ACC112 (cell line): ENCODE measurements at regions not wholly inside any gene's neighbourhood (a gene's known extent, or its start where the extent isn't known, plus 50 kb on each side); places are given as distances from the start of the nearest gene placed in this dataset.
"Not testable (repeated sequence)": the region's sequence is repeated elsewhere in the genome, so short reads cannot be mapped to it uniquely, and the experiment has no call there.

Experiments
- H2AFZ ChIP-seq: fragments of 200-600 bp; sonication (generic); one replicate; pipeline ENCODE4 v1.6.0; 2017; ENCODE audit warnings: antibody characterized with exemption, low read length; ENCODE audit not compliant: unreplicated experiment
- H3K27ac ChIP-seq: fragments of 200-600 bp; sonication (generic); 2 replicates; pipeline ENCODE4 v1.5.1; 2014; ENCODE audit warnings: low read depth, mild to moderate bottlenecking, antibody characterized with exemption, low read length, moderate library complexity
- H3K27me3 ChIP-seq: fragments of 200-600 bp; sonication (generic); 2 replicates; pipeline ENCODE4 v1.6.1; 2014; ENCODE audit warnings: mild to moderate bottlenecking, antibody characterized with exemption, low read length, moderate library complexity, mixed read lengths; ENCODE audit not compliant: insufficient read depth
- H3K36me3 ChIP-seq: fragments of 200-600 bp; sonication (generic); 2 replicates; pipeline ENCODE4 v1.6.1; 2016; ENCODE audit warnings: mild to moderate bottlenecking, antibody characterized with exemption, low read length, moderate library complexity, mixed read lengths; ENCODE audit not compliant: insufficient read depth
- H3K4me1 ChIP-seq: fragments of 200-600 bp; sonication (generic); one replicate; pipeline ENCODE4 v1.6.1; 2016; ENCODE audit warnings: low read length, mixed read lengths; ENCODE audit not compliant: insufficient read depth, unreplicated experiment, control insufficient read depth
- H3K4me3 ChIP-seq: fragments of 200-600 bp; sonication (generic); 2 replicates; pipeline ENCODE4 v1.5.1; 2014; ENCODE audit warnings: mild to moderate bottlenecking, low read depth, low read length
- H3K79me2 ChIP-seq: fragments of 200-600 bp; sonication (generic); one replicate; pipeline ENCODE4 v1.6.0; 2016; ENCODE audit warnings: low read length; ENCODE audit not compliant: control insufficient read depth, unreplicated experiment, insufficient read depth

GRCh38 chr5:66438696-66439095 is 157.5 kb upstream of the MAST4 start:
- Histone ChIP-seq H3K4me3 (no peak overlapping the region), H2AFZ (no peak overlapping the region), H3K27ac (no peak overlapping the region), H3K27me3 (no peaks in the 10 kb centered on the region), H3K36me3 (no peaks in the 10 kb centered on the region), H3K4me1 (no peaks in the 10 kb centered on the region), H3K79me2 (no peaks in the 10 kb centered on the region)

GRCh38 chr5:66440202-66440680 is 156.0 kb upstream of the MAST4 start:
- H3K4me3 ChIP-seq = no peak overlapping the region
- no peak overlapping the region for H2AFZ ChIP-seq
- H3K27ac ChIP-seq = no peak overlapping the region
- H3K27me3 ChIP-seq = no peaks in the 10 kb centered on the region
- no peaks in the 10 kb centered on the region for H3K79me2 ChIP-seq
- no peaks in the 10 kb centered on the region for H3K4me1 ChIP-seq
- H3K36me3 ChIP-seq = no peaks in the 10 kb centered on the region

GRCh38 chr5:66441351-66441750 is 154.8 kb upstream of the MAST4 start:
- Histone ChIP-seq H2AFZ (no peak overlapping the region), H3K27ac (no peak overlapping the region), H3K79me2 (no peaks in the 10 kb centered on the region), H3K36me3 (no peaks in the 10 kb centered on the region), H3K27me3 (no peaks in the 10 kb centered on the region), H3K4me3 (no peak overlapping the region), H3K4me1 (no peaks in the 10 kb centered on the region)

- no peak overlapping the region for H2AFZ ChIP-seq
- H3K4me3 ChIP-seq = no peak overlapping the region
- no peaks in the 10 kb centered on the region for H3K27me3 ChIP-seq
- no peak overlapping the region for H3K27ac ChIP-seq
- no peaks in the 10 kb centered on the region for H3K36me3 ChIP-seq
- H3K79me2 ChIP-seq = no peaks in the 10 kb centered on the region
- no peaks in the 10 kb centered on the region for H3K4me1 ChIP-seq
Observed at GRCh38 chr5:66442951-66443445, 153.2 kb upstream of the MAST4 start.

- Histone ChIP-seq H2AFZ (no peak overlapping the region), H3K79me2 (no peaks in the 10 kb centered on the region), H3K27me3 (no peaks in the 10 kb centered on the region), H3K4me1 (no peaks in the 10 kb centered on the region), H3K36me3 (no peaks in the 10 kb centered on the region), H3K4me3 (no peak overlapping the region), H3K27ac (no peak overlapping the region)
Observed at GRCh38 chr5:66443462-66444130, 152.6 kb upstream of the MAST4 start.

GRCh38 chr5:66448070-66448469 is 148.1 kb upstream of the MAST4 start:
- not testable (repeated sequence) for H3K36me3 ChIP-seq, H3K79me2 ChIP-seq, H3K27ac ChIP-seq, H3K4me3 ChIP-seq, H3K4me1 ChIP-seq, H2AFZ ChIP-seq, H3K27me3 ChIP-seq

- H3K4me3 ChIP-seq = no peak overlapping the region
- H2AFZ ChIP-seq = no peak overlapping the region
- H3K36me3 ChIP-seq = no peaks in the 10 kb centered on the region
- no peaks in the 10 kb centered on the region for H3K27me3 ChIP-seq
- H3K27ac ChIP-seq = no peak overlapping the region
- no peaks in the 10 kb centered on the region for H3K4me1 ChIP-seq
- H3K79me2 ChIP-seq = no peaks in the 10 kb centered on the region
Observed at GRCh38 chr5:66450237-66450636, 146.0 kb upstream of the MAST4 start.

- no peaks in the 10 kb centered on the region for H3K79me2 ChIP-seq
Observed at GRCh38 chr5:66450988-66451387, 145.2 kb upstream of the MAST4 start.

GRCh38 chr5:66452109-66452508 is 144.1 kb upstream of the MAST4 start:
- Histone ChIP-seq H3K27me3 (no peaks in the 10 kb centered on the region), H3K27ac (no peak overlapping the region), H2AFZ (no peak overlapping the region), H3K4me1 (no peaks in the 10 kb centered on the region), H3K79me2 (no peaks in the 10 kb centered on the region), H3K4me3 (no peak overlapping the region), H3K36me3 (no peaks in the 10 kb centered on the region)

More at GRCh38 chr5:66450988-66451387, 145.2 kb upstream of the MAST4 start:
- H2AFZ ChIP-seq = no peak overlapping the region
- no peak overlapping the region for H3K4me3 ChIP-seq
- no peaks in the 10 kb centered on the region for H3K27me3 ChIP-seq
- H3K27ac ChIP-seq = no peak overlapping the region
- no peaks in the 10 kb centered on the region for H3K4me1 ChIP-seq
- no peaks in the 10 kb centered on the region for H3K36me3 ChIP-seq

- H3K27ac ChIP-seq = no peak overlapping the region
- H3K4me3 ChIP-seq = no peak overlapping the region
- H3K4me1 ChIP-seq = no peaks in the 10 kb centered on the region
- H3K36me3 ChIP-seq = no peaks in the 10 kb centered on the region
- H2AFZ ChIP-seq = no peak overlapping the region
- no peaks in the 10 kb centered on the region for H3K27me3 ChIP-seq
- no peaks in the 10 kb centered on the region for H3K79me2 ChIP-seq
Observed at GRCh38 chr5:66454186-66455078, 141.8 kb upstream of the MAST4 start.
